ENCODE measurements at regions not wholly inside any gene's neighbourhood (a gene's known extent, or its start where the extent isn't known, plus 50 kb on each side); places are given as distances from the start of the nearest gene placed in this dataset.
"Not testable (repeated sequence)": the region's sequence is repeated elsewhere in the genome, so short reads cannot be mapped to it uniquely, and the experiment has no call there.

DNA sequence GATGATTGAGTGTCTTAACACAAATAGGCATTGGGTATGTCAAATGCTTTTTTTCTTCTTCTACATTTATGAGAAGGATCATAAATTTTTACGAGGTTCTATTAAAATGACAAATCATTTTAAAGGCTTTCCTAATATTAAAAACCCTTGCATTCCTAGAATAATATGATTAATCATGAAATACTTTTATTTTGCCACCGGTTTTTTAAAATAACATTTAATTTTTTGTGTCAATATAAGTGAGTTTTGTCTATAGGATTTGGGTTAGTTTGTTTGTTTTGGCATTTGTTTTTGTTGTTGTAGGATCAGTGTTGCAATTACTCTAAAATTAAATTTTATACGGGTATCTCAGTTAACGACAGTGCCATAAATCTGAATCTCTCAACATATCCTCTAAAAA is 169.7 kb upstream of the STK26 start:
- H3K9me3 ChIP-seq (ENCODE audit: control insufficient read depth, insufficient read depth, low read length): no peaks in the 10 kb centered on the region
- no peak overlapping the region for H3K4me3 ChIP-seq (ENCODE audit: low read depth, low read length)
- H3K9ac ChIP-seq (ENCODE audit: low read depth, low read length): no peak overlapping the region
- H3K27ac ChIP-seq (ENCODE audit: low read depth, low read length): no peak overlapping the region
- no peaks in the 10 kb centered on the region for H3K4me1 ChIP-seq (ENCODE audit: control insufficient read depth, insufficient read depth, low read length)
- H3K36me3 ChIP-seq (ENCODE audit: control insufficient read depth, insufficient read depth, low read length): no peaks in the 10 kb centered on the region
- no peaks in the 10 kb centered on the region for H3K27me3 ChIP-seq (ENCODE audit: control insufficient read depth, insufficient read depth, low read length)

DNA sequence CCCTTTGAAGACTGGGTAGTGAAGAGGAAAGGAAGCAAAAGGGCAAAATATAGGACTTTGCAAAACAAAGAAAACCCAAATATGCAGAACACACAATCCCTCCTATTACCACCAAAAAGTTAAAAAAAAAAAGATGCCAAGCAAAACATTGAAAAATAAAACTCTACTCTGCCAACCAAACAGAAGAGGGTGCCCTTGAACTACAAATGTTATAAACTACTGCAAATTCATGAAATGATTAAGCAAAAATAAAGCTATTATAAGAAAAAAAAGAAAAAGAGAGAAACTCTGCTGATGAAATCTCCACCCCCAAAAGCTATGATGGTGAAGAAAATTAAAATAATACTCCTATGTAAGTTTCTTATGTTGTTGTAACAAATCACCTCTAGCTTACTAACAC is 168.5 kb upstream of the STK26 start:
- Histone ChIP-seq H3K4me3 (ENCODE audit: low read depth, low read length) (no peak overlapping the region), H3K27me3 (ENCODE audit: control insufficient read depth, insufficient read depth, low read length) (no peaks in the 10 kb centered on the region), H3K9ac (ENCODE audit: low read depth, low read length) (no peak overlapping the region), H3K9me3 (ENCODE audit: control insufficient read depth, insufficient read depth, low read length) (no peaks in the 10 kb centered on the region), H3K27ac (ENCODE audit: low read depth, low read length) (no peak overlapping the region), H3K36me3 (ENCODE audit: control insufficient read depth, insufficient read depth, low read length) (no peaks in the 10 kb centered on the region), H3K4me1 (ENCODE audit: control insufficient read depth, insufficient read depth, low read length) (no peaks in the 10 kb centered on the region)

DNA sequence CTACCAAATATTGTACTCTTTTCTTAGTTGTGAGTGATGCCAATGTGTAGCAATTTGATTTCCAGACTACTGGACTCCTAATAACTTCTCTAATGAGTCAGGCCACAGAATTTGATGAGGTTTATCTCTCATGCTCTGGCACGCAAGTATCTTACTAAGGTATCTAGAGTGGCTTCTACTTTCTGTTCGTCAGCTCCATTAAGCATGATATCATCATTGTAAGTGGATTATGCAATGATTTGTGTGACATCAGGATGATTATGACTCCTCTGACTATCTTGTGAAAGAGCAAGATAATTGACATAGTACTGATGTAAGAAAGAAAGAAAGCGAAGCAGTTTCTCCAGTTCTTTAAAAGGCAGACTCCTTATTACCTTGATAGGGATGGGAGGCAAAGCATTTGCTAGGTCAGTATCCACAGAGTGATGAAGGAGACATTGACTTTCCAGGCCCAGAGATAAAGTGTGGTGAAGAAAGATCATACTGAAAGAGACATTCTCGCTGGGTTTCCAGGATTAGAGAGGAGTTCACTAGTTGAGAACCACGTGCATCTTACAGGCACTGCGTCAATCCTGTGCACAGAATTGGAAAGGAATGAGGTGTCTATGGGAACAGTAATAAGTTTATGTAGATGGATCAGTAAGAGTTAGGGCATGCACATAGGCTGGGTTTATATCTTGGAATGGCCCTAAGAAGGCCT is 161.9 kb upstream of the STK26 start:
- Histone ChIP-seq H3K9ac (ENCODE audit: low read depth, low read length) (no peak overlapping the region), H3K27me3 (ENCODE audit: control insufficient read depth, insufficient read depth, low read length) (peaks cover 3% of the 10 kb centered on the region), H3K36me3 (ENCODE audit: control insufficient read depth, insufficient read depth, low read length) (no peaks in the 10 kb centered on the region), H3K4me3 (ENCODE audit: low read depth, low read length) (no peak overlapping the region), H3K9me3 (ENCODE audit: control insufficient read depth, insufficient read depth, low read length) (no peaks in the 10 kb centered on the region), H3K27ac (ENCODE audit: low read depth, low read length) (no peak overlapping the region), H3K4me1 (ENCODE audit: control insufficient read depth, insufficient read depth, low read length) (no peaks in the 10 kb centered on the region)

DNA sequence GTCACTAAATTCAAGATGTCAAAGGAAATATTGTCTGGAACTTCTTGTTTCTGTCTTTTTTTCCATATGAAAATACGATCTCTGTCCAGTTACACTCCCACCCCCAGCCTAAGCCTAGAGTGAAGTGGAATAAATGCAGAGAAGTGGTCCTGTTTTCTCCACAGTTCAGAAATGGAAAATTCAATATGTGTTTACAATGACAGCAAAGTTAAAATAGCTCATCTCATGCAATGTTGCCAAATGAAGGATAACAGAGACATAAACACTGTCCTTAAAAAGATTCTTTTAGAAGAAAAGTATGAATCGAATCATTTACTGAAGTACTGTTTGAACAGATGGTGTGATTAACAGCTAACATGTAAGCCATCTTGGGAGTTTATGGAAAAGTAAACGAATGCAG is 160.8 kb upstream of the STK26 start:
- H3K9ac ChIP-seq (ENCODE audit: low read depth, low read length): no peak overlapping the region
- H3K4me1 ChIP-seq (ENCODE audit: control insufficient read depth, insufficient read depth, low read length): no peaks in the 10 kb centered on the region
- H3K27me3 ChIP-seq (ENCODE audit: control insufficient read depth, insufficient read depth, low read length): peaks cover 3% of the 10 kb centered on the region
- no peaks in the 10 kb centered on the region for H3K36me3 ChIP-seq (ENCODE audit: control insufficient read depth, insufficient read depth, low read length)
- H3K9me3 ChIP-seq (ENCODE audit: control insufficient read depth, insufficient read depth, low read length): no peaks in the 10 kb centered on the region
- no peak overlapping the region for H3K27ac ChIP-seq (ENCODE audit: low read depth, low read length)
- H3K4me3 ChIP-seq (ENCODE audit: low read depth, low read length): no peak overlapping the region

DNA sequence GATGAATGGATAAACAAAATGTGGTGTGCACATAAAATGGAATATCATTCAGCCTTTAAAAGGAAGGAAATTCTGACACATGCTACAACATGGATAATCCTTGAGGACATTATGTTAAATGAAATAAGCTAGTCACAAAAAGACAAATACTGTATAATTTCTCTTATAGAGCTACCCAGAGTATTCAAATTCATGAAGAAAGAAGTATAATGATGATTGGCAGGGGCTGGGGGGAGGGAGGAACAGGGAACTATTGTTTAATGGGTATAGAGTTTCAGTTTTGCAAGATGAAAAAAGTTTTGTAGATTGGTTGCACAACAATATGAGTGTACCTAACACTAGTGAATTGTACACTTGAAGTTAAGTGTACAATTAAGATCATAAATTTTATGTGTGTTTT is 153.9 kb upstream of the STK26 start:
- Histone ChIP-seq H3K4me3 (ENCODE audit: low read depth, low read length) (no peak overlapping the region), H3K27ac (ENCODE audit: low read depth, low read length) (no peak overlapping the region), H3K9ac (ENCODE audit: low read depth, low read length) (no peak overlapping the region), H3K4me1 (ENCODE audit: control insufficient read depth, insufficient read depth, low read length) (peaks cover 4% of the 10 kb centered on the region; the same call in 1 of the 2 replicates), H3K36me3 (ENCODE audit: control insufficient read depth, insufficient read depth, low read length) (no peaks in the 10 kb centered on the region), H3K9me3 (ENCODE audit: control insufficient read depth, insufficient read depth, low read length) (no peaks in the 10 kb centered on the region), H3K27me3 (ENCODE audit: control insufficient read depth, insufficient read depth, low read length) (peaks cover 2% of the 10 kb centered on the region)

DNA sequence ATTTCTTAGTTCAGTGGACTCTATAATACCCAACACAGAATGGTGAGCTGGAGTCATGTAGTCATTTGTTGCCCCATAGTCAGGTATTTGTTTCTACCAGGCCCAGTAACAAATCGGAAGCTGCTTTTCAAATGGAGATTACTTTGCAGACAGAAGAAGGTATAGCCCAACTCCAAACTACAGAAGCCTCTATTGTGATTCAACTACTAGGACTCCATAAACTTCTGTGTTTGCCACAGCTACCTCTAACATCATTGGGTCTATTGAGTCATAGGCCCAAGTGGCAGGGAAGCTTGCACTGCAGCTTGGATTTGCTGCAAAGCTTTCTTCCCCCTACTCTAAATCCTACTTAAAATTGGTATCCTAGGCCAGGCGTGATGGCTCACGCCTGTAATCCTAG is 148.8 kb upstream of the STK26 start:
- no peak overlapping the region for H3K9ac ChIP-seq (ENCODE audit: low read depth, low read length)
- H3K4me3 ChIP-seq (ENCODE audit: low read depth, low read length): no peak overlapping the region
- peaks cover 2% of the 10 kb centered on the region; the same call in 1 of the 2 replicates for H3K27me3 ChIP-seq (ENCODE audit: control insufficient read depth, insufficient read depth, low read length)
- no peaks in the 10 kb centered on the region for H3K36me3 ChIP-seq (ENCODE audit: control insufficient read depth, insufficient read depth, low read length)
- peaks cover 4% of the 10 kb centered on the region; the same call in 1 of the 2 replicates for H3K4me1 ChIP-seq (ENCODE audit: control insufficient read depth, insufficient read depth, low read length)
- H3K9me3 ChIP-seq (ENCODE audit: control insufficient read depth, insufficient read depth, low read length): no peaks in the 10 kb centered on the region
- H3K27ac ChIP-seq (ENCODE audit: low read depth, low read length): no peak overlapping the region

DNA sequence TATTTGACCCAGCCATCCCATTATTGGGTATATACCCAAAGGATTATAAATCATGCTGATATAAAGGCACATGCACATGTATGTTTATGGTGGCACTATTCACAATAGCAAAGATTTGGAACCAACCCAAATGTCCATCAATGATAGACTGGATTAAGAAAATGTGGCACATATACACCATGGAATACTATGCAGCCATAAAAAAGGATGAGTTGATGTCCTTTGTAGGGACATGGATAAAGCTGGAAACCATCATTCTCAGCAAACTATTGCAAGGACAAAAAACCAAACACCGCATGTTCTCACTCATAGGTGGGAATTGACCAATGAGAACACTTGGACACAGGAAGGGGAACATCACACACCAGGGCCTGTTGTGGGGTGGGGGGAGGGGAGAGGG is 147.3 kb upstream of the STK26 start:
- not testable (repeated sequence) for H3K36me3 ChIP-seq (ENCODE audit: control insufficient read depth, insufficient read depth, low read length); H3K9ac ChIP-seq (ENCODE audit: low read depth, low read length); H3K4me3 ChIP-seq (ENCODE audit: low read depth, low read length); H3K27me3 ChIP-seq (ENCODE audit: control insufficient read depth, insufficient read depth, low read length); H3K9me3 ChIP-seq (ENCODE audit: control insufficient read depth, insufficient read depth, low read length); H3K27ac ChIP-seq (ENCODE audit: low read depth, low read length); H3K4me1 ChIP-seq (ENCODE audit: control insufficient read depth, insufficient read depth, low read length)

DNA sequence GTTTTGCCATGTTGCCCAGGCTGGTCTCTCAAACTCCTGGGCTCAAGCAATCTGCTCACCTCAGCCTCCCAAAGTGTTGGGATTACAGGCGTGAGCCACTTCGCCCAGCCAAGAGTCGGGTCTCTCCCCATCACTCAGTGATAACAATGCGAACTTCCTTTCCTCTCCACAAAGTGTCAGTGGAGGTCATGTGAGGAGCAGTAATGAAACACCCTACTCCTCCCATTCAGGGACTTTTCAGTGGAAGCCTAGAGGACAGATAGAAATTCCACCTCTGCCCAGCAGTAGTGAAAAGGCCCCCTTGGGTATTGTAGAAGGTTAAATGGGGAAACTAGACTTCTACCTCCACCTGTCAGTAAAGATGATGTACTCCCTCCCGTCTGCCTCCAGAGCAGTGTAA is 141.9 kb upstream of the STK26 start:
- H3K36me3 ChIP-seq (ENCODE audit: control insufficient read depth, insufficient read depth, low read length): no peaks in the 10 kb centered on the region
- no peaks in the 10 kb centered on the region; the same call in 1 of the 2 replicates for H3K27me3 ChIP-seq (ENCODE audit: control insufficient read depth, insufficient read depth, low read length)
- H3K9me3 ChIP-seq (ENCODE audit: control insufficient read depth, insufficient read depth, low read length): 0 out of 2 replicates have a peak, but pooled peaks cover 2% of the 10 kb centered on the region

DNA sequence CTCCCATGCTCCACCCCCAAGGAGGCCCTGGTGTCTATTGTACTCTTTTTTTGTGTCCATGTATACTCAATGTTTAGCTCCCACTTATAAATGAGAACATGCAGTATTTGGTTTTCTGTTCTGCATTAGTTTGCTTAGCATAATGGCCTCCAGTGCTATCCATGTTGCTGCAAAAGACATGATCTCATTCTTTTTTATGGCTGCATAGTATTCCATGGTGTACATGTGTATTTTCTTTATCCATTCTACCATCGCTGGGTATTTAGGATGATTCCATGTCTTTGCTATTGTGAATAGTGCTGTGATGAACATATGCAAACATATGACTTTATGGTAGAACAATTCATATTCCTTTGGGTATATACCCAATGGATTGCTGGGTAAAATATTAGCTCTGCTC is 138.1 kb upstream of the STK26 start:
- H3K36me3 ChIP-seq (ENCODE audit: control insufficient read depth, insufficient read depth, low read length); H3K4me3 ChIP-seq (ENCODE audit: low read depth, low read length); H3K9me3 ChIP-seq (ENCODE audit: control insufficient read depth, insufficient read depth, low read length); H3K27ac ChIP-seq (ENCODE audit: low read depth, low read length); H3K9ac ChIP-seq (ENCODE audit: low read depth, low read length); H3K4me1 ChIP-seq (ENCODE audit: control insufficient read depth, insufficient read depth, low read length); H3K27me3 ChIP-seq (ENCODE audit: control insufficient read depth, insufficient read depth, low read length): not testable (repeated sequence)

More for the DNA sequence above, 141.9 kb upstream of the STK26 start:
- Histone ChIP-seq H3K4me1 (ENCODE audit: control insufficient read depth, insufficient read depth, low read length) (no peaks in the 10 kb centered on the region), H3K27ac (ENCODE audit: low read depth, low read length) (no peak overlapping the region), H3K9ac (ENCODE audit: low read depth, low read length) (no peak overlapping the region), H3K4me3 (ENCODE audit: low read depth, low read length) (no peak overlapping the region)

DNA sequence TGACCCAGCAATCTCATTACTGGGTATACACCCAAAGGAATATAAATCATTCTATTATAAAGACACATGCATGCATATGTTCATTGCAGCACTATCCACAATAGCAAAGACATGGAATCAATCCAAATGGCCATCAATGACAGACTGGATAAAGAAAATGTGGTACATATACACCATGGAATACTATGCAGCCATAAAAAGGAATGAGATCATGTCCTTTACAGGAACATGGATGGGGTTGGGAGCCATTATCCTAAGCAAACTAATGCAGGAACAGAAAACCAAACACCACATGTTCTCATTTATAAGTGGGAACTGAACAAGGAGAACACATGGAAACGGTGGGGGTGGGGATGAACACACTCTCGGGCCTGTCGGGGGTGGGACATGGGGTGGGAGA is 129.2 kb upstream of the STK26 start:
- not testable (repeated sequence) for H3K4me1 ChIP-seq (ENCODE audit: control insufficient read depth, insufficient read depth, low read length); H3K36me3 ChIP-seq (ENCODE audit: control insufficient read depth, insufficient read depth, low read length); H3K9ac ChIP-seq (ENCODE audit: low read depth, low read length); H3K9me3 ChIP-seq (ENCODE audit: control insufficient read depth, insufficient read depth, low read length); H3K27ac ChIP-seq (ENCODE audit: low read depth, low read length); H3K27me3 ChIP-seq (ENCODE audit: control insufficient read depth, insufficient read depth, low read length); H3K4me3 ChIP-seq (ENCODE audit: low read depth, low read length)

DNA sequence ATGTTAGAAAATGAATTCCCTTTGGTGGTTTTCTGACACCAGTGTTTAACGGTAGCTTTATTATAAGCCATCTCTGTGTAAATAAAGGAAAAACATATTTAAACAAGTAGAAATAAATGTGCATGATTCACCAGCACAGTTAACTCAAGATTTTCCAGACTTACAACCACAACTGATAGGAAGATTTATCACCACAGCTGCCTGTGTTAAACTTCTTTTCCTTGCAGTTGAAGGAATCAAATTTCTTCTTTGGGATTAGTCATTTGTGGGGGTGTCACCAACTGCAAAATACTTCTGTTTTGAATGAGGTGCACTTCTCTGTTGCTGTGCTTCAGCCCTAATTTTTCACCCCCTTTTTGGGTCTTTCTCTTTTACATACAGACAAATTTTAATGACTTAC is 128.1 kb upstream of the STK26 start:
- Histone ChIP-seq H3K9me3 (ENCODE audit: control insufficient read depth, insufficient read depth, low read length) (no peaks in the 10 kb centered on the region), H3K4me3 (ENCODE audit: low read depth, low read length) (no peak overlapping the region), H3K4me1 (ENCODE audit: control insufficient read depth, insufficient read depth, low read length) (peaks cover 7% of the 10 kb centered on the region), H3K36me3 (ENCODE audit: control insufficient read depth, insufficient read depth, low read length) (no peaks in the 10 kb centered on the region), H3K27me3 (ENCODE audit: control insufficient read depth, insufficient read depth, low read length) (peaks cover 4% of the 10 kb centered on the region), H3K9ac (ENCODE audit: low read depth, low read length) (no peak overlapping the region), H3K27ac (ENCODE audit: low read depth, low read length) (no peak overlapping the region)
